HL-60 (cell line): ENCODE measurements at regions not wholly inside any gene's neighbourhood (a gene's known extent, or its start where the extent isn't known, plus 50 kb on each side); places are given as distances from the start of the nearest gene placed in this dataset.

Experiments
- CTCF ChIP-seq: IDR thresholded peaks from one replicate; pipeline ENCODE4 v1.5.1; 2011; ENCODE audit warnings: low read length, control low read depth, inconsistent platforms; ENCODE audit not compliant: insufficient read depth
- POLR2AphosphoS5 ChIP-seq: IDR thresholded peaks from 2 replicates; pipeline ENCODE4 v1.6.1; 2012; ENCODE audit warnings: low read depth
- REST ChIP-seq: IDR thresholded peaks from 2 replicates; pipeline ENCODE4 v1.6.1; 2012; ENCODE audit warnings: low read depth; ENCODE audit not compliant: insufficient replicate concordance

GRCh38 chr13:99893567-99893966 is 78.0 kb downstream of the ZIC5 start:
- TF ChIP-seq POLR2AphosphoS5, result no peak
- no peak for TF ChIP-seq CTCF
- TF ChIP-seq REST, result no peak
